Neural cell (in vitro differentiated cells): ENCODE measurements at regions not wholly inside any gene's neighbourhood (a gene's known extent, or its start where the extent isn't known, plus 50 kb on each side); places are given as distances from the start of the nearest gene placed in this dataset.

ENCODE experiments used
- CTCF ChIP-seq: fragments of 450-650 bp; IDR thresholded peaks from 2 replicates; pipeline ENCODE4 v1.5.1; 2014; ENCODE audit warnings: antibody characterized with exemption, mild to moderate bottlenecking, moderate library complexity; ENCODE audit not compliant: poor library complexity, severe bottlenecking
- EZH2 ChIP-seq: fragments of 200-600, 300-800 bp; shearing (Covaris generic), sonication (generic); IDR thresholded peaks from 2 replicates; pipeline ENCODE4 v1.6.1; 2014; ENCODE audit warnings: antibody characterized with exemption, low read length, borderline replicate concordance, mild to moderate bottlenecking; ENCODE audit not compliant: insufficient read depth, poor library complexity, severe bottlenecking
- POLR2AphosphoS5 ChIP-seq: IDR thresholded peaks from 2 replicates; pipeline ENCODE4 v1.6.1; 2012

- TF ChIP-seq CTCF (no peak), POLR2AphosphoS5 (no peak), EZH2 (no peak)
Observed at GRCh38 chr11:122270535-122270934, 154.5 kb upstream of the BLID start.
